ENCODE measurements at regions not wholly inside any gene's neighbourhood (a gene's known extent, or its start where the extent isn't known, plus 50 kb on each side); places are given as distances from the start of the nearest gene placed in this dataset.

- no peaks in the 10 kb centered on the region for H3K27me3 ChIP-seq (replicated peaks in 1 of 4; ENCODE audit: control insufficient read depth in 3 of 4, extremely low read depth in 1 of 4, insufficient read depth in 3 of 4, low read length in 3 of 4)
- H3K23me2 ChIP-seq (ENCODE audit: low read depth, low read length) = no peaks in the 10 kb centered on the region; the same call in 1 of the 2 replicates
- H4K91ac ChIP-seq (replicated peaks; ENCODE audit: insufficient read length, low read length) = no peak overlapping the region
- 88% methylated on average over 4 of the region's 4 CpGs; no CpG with 5 or more reads in 1 of the 2 experiments for WGBS, 2 experiments (ENCODE audit: extremely low coverage in 1 of 2, insufficient coverage in 1 of 2, insufficient read length in 1 of 2, insufficient replicate concordance in 2 of 2, low coverage in 1 of 2, low lambda C conversion rate in 2 of 2, missing lambda C conversion rate in 1 of 2)
- no peak overlapping the region for H3K23ac ChIP-seq (ENCODE audit: insufficient read length)
- H2BK15ac ChIP-seq (ENCODE audit: low read length) = no peak overlapping the region
- POLR2A ChIA-PET (ENCODE audit: partially characterized antibody) = no interaction called here
- H4K8ac ChIP-seq (ENCODE audit: extremely low read depth, insufficient read depth, low read length) = no peak overlapping the region
- no peak overlapping the region for H3K27ac ChIP-seq (ENCODE audit: low read depth, low read length)
- CTCF ChIA-PET (ENCODE audit: partially characterized antibody) = no interaction called here
- H3K79me2 ChIP-seq (ENCODE audit: control insufficient read depth in 1 of 2, insufficient read depth in 2 of 2, low read length in 2 of 2) = no peaks in the 10 kb centered on the region
- no peak overlapping the region for H4K5ac ChIP-seq (ENCODE audit: insufficient read length, low read depth, low read length)
- H3K9ac ChIP-seq (replicated peaks in 1 of 4; ENCODE audit: extremely low read depth in 1 of 4, low read depth in 3 of 4, low read length in 3 of 4) = no peak overlapping the region
- peak overlapping the region; percentile 32; the same call in 1 of the 2 replicates for H2BK5ac ChIP-seq (ENCODE audit: low read depth, low read length)
- H3K36me3 ChIP-seq (ENCODE audit: control insufficient read depth in 2 of 4, insufficient read depth in 4 of 4, low read length in 3 of 4) = no peaks in the 10 kb centered on the region
- no peak overlapping the region for H2AK5ac ChIP-seq (ENCODE audit: low read depth, low read length)
- H3K4me3 ChIP-seq (ENCODE audit: extremely low read depth in 1 of 4, insufficient read depth in 2 of 4, low read depth in 3 of 4, low read length in 4 of 4) = no peak overlapping the region
- H3K56ac ChIP-seq (replicated peaks; ENCODE audit: insufficient read length, low read depth, low read length) = no peak overlapping the region
- H3K18ac ChIP-seq (ENCODE audit: extremely low read depth, low read length) = no peak overlapping the region
- no peaks in the 10 kb centered on the region for H3K79me1 ChIP-seq (ENCODE audit: low read depth, low read length)
- H3K4ac ChIP-seq (replicated peaks; ENCODE audit: insufficient read length, low read depth, low read length) = no peak overlapping the region
- FAIRE-seq (no peak), DNase-seq (ENCODE audit: low read depth in 1 of 2, low spot score in 2 of 2) (no peak)
- H2AFZ ChIP-seq (ENCODE audit: low read length) = 0 out of 2 replicates have a peak overlapping the region, but pooled peaks have one; percentile 51
- no peak overlapping the region for H2BK12ac ChIP-seq (ENCODE audit: low read depth, low read length)
- H4K20me1 ChIP-seq (replicated peaks in 1 of 2; ENCODE audit: control insufficient read depth in 1 of 2, insufficient read depth in 2 of 2, low read length in 2 of 2) = no peaks in the 10 kb centered on the region
- H3K4me1 ChIP-seq (replicated peaks in 1 of 4; ENCODE audit: control insufficient read depth in 3 of 4, insufficient read depth in 4 of 4, low read length in 3 of 4) = no peaks in the 10 kb centered on the region
- no peak overlapping the region for H2BK120ac ChIP-seq (replicated peaks; ENCODE audit: low read depth, low read length)
- no peak overlapping the region for H3K14ac ChIP-seq (ENCODE audit: insufficient read length)
- no peaks in the 10 kb centered on the region for H3K9me3 ChIP-seq (ENCODE audit: insufficient read depth in 2 of 2, low read depth in 1 of 2, low read length in 1 of 2)
- H2BK20ac ChIP-seq (ENCODE audit: low read length) = no peak overlapping the region
- H3K4me2 ChIP-seq (ENCODE audit: insufficient read depth in 1 of 2, low read depth in 2 of 2, low read length in 2 of 2) = no peak overlapping the region
- TF ChIP-seq NANOG (IDR thresholded peaks at IDR 0.05; ENCODE audit: insufficient read depth, low read depth, low read length, poor library complexity, severe bottlenecking) = no peak
- TF ChIP-seq KDM4A (IDR thresholded peaks at IDR 0.05; ENCODE audit: low read depth, low read length, severe bottlenecking) = no peak
- no peak for TF ChIP-seq NRF1 (IDR thresholded peaks at IDR 0.05; ENCODE audit: low read depth, low read length)
- TF ChIP-seq SAP30 (IDR thresholded peaks at IDR 0.05; ENCODE audit: insufficient read depth, insufficient replicate concordance, low read length) = no peak
- no peak for TF ChIP-seq SP4 (IDR thresholded peaks at IDR 0.05; ENCODE audit: low read length)
- TF ChIP-seq CREB1 (IDR thresholded peaks at IDR 0.05) = no peak
- TF ChIP-seq KDM1A (IDR thresholded peaks at IDR 0.05; ENCODE audit: borderline replicate concordance, low read length) = no peak
- TF ChIP-seq JUN (IDR thresholded peaks at IDR 0.05; ENCODE audit: low read depth, low read length) = no peak
- TF ChIP-seq SUZ12 (IDR thresholded peaks at IDR 0.05; ENCODE audit: low read length) = no peak
- TF ChIP-seq POLR2AphosphoS5 (IDR thresholded peaks at IDR 0.05; ENCODE audit: low read depth, low read length) = no peak
- TF ChIP-seq ATF3 (IDR thresholded peaks at IDR 0.05; ENCODE audit: insufficient read depth, low read depth, low read length) = no peak
- no peak for TF ChIP-seq TBP (IDR thresholded peaks at IDR 0.05; ENCODE audit: low read depth, low read length)
- no peak for TF ChIP-seq TAF7 (optimal IDR thresholded peaks at IDR 0.05; ENCODE audit: borderline replicate concordance, low read depth, low read length)
- no peak for TF ChIP-seq RNF2 (IDR thresholded peaks at IDR 0.05; ENCODE audit: borderline replicate concordance, low read depth, low read length, missing control alignments, poor library complexity, severe bottlenecking)
Observed at GRCh38 chr15:45921376-45921775, 286.5 kb downstream of the SQOR start.

Measured in H1 (cell line).